GM19372 (cell line): ENCODE measurements at regions not wholly inside any gene's neighbourhood (a gene's known extent, or its start where the extent isn't known, plus 50 kb on each side); places are given as distances from the start of the nearest gene placed in this dataset.

Source experiments
- ATAC-seq: cut with Tn5 transposase; IDR thresholded peaks from one replicate; pipeline ENCODE4 v1.9.1; 2021; ENCODE audit warnings: mild to moderate bottlenecking, low read depth, moderate library complexity; ENCODE audit not compliant: unreplicated experiment

DNA sequence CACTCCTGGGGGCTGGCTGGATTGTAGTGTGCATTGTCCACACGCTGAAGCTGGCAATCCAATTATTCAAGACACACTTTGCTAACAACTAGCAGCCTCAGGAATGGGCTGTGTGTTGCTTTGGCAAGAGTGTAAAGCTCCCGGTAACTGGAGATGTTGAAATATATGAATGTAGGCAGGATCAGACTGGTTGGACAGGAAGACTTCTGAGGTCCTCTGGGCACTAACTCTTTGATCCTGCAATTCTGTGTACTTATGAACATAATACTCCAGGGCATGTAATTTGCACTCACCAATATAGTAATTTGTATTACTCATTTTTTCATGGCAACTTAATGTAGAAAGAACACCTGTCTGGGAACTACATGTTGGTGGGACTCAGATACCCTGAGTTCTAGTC lies 106.7 kb upstream of the SLC28A3 start:
- ATAC-seq, result no peak

DNA sequence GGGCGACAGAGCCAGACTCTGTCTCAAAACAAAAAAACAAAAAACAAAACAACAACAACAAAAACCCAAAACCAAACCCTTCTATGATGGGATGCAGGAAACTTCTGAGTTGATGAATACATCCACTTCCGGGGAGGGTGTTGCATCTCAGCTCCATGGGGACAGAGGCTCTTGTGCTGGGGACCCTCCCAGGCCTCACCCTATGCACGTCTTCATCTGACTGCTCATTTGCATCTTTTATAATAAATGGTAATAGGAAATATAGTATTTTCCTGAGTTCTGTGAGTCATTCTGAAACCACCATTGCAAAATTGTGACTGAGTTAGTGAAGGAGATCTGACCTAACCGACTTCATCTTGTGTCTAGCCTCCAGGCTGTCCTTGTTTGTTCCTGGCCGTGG lies 109.5 kb upstream of the SLC28A3 start:
- ATAC-seq, result no peak

DNA sequence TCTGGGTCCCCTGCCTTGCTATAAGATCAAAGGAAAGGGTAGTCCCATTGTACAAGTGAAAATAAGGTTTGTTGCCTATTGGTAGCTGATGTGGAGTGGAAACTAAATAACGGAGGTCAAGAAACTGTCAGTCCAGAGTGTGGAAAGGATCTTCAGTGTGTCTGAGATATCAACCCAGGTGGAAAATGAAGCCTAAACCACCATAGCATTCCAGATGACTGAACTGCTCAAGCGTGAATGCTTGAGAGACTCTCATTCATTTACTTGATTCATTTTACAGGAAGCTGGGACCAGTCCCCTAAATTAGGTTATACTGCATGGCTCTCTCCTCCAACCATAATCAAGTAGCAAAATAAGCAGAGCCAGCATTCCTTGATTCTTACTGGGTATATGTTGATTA lies 116.0 kb upstream of the SLC28A3 start:
- ATAC-seq, result no peak

DNA sequence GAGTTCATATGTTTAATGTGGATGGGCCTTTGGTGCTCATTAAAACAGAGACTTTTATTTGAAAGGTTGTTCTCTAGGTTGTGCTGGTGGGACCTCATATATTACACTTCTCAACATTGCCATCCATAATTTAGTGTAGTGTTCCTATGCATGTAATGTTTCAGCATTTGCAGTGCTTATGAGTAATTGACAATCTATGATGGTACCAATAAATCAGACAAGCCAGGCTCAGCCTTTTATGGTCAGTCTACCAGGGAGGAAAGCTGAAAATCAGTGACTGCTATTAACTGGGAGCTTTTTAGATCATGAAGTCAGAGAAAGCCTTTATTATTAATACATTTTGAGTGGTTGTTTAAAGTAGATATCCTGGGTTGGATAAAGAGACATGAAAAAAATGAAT lies 120.1 kb upstream of the SLC28A3 start:
- no peak for ATAC-seq

DNA sequence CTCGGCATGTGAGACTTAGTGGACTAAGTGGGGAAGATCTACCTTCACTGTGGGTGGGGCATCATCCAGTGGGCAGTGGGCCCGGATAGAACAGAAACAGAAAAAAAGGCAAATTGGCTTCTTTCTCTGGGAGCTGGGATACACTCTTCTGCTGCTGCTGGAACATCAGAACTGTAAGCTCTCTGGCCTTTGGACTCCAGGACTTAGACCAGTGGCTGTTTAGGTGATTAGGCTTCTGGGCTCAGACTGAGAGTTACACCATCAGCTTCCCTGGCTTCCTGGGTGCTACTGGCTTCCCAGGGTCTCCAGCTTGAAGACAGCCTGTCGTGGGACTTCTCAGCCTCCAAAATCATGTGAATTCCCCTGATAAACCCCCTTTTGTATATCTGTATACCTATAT lies 122.7 kb upstream of the SLC28A3 start:
- ATAC-seq, result no peak

DNA sequence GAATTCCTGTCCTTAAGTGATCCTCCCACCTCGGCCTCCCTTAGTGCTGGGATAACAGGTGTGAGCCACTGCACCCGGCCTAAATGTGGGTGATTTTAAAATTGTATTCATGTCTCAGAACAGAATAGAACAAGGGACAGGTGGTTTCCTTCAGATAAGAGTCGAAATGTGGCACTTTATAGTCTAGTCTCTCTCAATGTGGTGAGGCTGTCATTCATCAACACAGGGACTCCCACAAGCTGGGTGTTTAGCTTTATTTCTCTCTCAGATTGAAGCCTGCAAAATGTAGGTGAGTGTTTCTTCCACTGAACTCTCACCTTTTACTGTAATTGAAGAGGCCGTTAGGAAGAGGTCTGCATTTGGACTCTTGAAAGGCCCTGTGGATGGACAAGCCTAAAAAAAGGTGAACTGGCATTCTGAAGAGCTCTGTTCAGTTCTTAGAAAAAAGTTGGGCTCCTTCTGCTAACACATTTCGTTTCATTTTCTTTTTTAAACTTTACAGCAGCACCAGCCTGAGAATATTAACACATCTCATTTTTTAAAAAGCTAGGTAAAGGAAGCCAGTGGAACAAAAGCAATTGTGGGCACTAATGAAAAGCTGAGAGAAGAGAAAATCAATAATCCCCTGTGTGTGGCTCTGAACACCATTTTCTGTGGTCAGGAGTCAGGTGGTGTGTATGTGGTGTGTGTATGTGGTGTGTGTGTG lies 126.2 kb upstream of the SLC28A3 start:
- ATAC-seq, result no peak

DNA sequence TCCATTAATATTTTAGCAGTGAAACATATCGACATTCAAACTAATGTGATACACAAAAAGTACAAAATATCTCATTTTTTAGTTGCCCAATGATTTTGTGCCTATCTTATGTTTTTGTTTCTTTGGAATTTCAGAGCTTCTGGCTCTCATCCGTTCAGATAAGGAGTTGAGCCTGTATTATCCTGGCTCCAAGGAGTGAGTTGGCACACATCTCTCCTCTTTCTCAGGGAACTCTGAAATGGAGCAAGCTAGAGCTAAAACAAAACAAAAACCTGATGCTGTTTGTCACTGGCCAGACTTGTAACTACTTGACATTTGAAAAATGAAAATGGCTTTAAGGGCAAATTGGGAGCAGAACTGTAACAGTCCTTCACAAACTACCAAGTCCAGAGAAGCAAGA lies 131.3 kb upstream of the SLC28A3 start:
- ATAC-seq, result no peak

DNA sequence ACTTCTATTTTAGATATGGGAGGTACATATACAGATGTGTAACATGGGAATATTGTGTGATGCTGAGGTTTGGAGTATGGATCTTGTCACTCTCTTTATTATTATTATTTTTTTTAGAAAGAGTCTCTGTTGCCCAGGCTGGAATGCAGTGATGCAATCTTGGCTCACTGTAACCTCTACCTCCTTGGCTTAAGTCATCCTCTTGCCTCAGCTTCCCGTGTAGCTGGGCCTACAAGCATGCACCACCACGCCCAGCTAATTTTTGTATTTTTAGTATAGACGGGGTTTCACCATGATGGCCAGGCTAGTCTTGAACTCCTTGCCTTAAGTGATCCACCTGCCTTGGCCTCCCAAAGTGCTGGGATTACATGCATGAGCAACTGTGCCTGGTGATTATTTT lies 138.4 kb upstream of the SLC28A3 start:
- ATAC-seq, result no peak

DNA sequence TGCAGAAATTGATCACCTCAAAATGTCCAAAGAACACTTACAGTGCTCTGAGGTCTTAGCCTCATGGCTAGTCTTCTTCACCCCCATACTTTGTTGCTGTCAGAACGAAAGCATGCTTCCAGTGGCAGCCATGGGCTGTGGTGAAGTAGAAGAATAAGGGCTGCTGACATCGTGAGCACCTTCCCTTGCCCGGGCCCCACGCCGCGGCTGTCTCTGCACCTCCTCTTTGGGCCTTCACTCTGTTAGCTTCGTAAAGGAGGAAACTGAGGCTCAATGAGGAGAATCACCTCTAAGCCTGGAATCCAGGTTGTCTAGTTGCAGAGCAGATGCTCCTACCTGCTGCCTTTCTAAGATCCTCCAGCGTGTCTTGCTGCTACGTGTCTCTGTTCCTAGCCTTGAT lies 139.5 kb upstream of the SLC28A3 start:
- ATAC-seq, result no peak

DNA sequence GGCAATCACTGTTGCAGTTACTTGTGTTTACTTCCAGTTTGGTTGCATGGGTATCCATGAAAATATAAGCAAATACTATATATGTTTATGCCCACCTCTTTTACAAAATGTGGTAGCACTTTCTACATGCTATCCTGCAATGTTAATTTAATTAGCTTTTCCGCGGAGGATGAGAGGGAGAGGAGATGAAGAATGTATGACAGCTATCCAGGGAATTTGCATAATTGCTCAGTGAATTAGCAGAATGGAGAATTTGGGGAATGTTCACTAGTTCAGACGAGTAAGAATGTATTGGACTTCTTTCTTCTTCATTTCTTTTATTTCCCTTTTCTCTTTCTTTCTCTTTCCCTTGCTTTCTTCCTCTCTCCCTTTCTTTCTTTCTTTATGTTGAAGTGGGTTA lies 140.7 kb upstream of the SLC28A3 start:
- ATAC-seq, result no peak

DNA sequence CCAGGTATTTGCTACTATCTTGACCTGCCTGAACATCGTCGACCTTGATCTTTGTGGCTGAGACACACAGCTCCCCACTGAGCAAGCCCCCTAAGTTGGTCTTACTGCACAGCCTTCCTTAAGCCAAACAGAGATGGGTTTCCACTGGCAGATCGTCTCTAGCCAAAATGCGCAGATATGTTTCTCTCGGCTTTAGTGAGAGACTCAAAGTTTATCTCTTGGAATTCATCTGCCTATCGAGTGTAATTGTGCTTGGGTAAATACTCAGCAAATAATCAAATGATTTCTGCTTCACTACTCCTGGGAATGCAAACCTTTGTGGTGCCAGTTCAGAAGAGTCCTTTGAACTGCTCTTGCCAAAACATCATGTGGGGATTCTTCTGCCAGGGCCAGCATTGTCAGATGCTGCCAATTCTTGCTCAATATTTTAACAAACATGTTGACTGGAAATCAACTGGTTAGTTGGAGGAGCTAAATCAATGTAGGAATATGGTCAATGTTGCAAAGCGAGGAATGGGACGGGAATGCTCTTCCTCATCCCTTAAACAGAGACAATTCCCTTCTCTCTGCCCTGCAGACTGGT lies 141.2 kb upstream of the SLC28A3 start:
- ATAC-seq, result no peak

DNA sequence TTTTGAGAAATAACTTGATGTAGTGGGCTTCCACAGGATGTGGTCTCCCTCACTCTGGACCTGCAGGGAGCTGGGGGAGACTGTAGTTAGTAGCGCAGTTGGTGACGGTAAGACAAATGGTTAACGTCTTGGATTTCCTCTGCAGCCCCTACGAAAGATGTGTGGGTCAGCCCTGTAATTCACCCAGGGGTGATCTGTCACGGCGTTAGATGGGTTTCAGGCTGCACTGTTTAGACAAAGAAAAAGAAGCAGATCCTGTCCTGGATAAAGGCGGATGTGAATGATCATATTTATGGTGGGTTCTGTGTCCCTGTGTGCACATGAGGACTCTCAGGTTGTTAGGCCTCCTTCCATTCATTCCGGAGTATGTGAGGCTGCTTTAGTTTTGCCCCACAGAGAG lies 142.0 kb upstream of the SLC28A3 start:
- ATAC-seq, result no peak

DNA sequence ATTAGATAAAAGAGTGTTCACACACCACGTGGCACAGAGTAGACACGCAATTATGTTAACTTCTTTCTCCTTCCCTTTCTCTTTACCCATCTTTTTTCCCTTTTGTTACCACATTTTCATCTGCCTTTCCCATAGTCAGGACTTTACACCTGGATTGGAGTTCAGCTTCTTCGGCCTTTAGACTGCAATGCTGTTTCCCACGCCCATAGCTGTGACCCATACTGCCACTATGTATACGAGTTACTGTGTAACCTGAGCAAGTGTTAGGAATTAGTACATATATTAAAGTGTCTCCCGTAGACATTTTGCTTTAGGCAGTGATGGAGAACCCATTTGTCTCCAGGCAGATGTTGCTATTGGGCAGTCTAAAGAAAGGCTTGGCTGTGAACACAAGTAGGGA lies 143.6 kb upstream of the SLC28A3 start:
- ATAC-seq, result no peak

DNA sequence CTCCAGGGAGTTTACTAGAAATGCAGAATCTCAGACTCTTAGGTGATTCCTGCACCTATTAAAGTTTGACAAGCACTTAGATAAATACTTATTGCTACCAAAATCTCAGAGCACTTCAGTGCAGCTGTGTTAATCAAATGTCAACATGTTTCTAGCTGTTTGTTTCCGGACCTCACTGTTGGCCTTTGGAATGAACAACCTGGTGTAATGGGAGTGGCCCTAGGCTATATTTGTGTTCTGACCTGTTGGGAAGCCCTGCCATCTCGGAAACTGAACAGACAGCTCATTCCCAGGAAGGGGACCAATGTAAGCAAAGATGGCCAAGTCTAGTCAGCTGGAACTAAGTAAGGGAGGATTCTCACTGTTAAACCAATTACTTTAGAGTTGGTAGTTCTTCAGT lies 145.0 kb upstream of the SLC28A3 start:
- no peak for ATAC-seq

DNA sequence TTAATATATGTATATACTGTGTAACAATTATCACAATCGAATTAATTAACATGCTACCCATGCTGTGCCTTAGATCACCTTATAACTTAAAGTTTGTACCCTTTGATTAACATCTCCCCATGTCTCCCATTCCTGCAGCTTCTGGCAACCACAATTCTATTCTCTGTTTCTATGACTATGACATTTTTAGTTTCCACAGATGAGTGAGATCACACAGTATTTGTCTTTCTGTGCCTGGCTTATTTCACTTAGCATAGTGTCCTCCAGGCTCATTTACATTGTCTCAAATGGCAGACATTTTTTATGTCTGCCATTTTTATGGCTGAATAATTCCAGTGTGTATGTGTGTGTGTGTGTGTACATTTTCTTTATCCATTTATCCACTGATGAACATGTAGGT lies 146.1 kb upstream of the SLC28A3 start:
- no peak for ATAC-seq

DNA sequence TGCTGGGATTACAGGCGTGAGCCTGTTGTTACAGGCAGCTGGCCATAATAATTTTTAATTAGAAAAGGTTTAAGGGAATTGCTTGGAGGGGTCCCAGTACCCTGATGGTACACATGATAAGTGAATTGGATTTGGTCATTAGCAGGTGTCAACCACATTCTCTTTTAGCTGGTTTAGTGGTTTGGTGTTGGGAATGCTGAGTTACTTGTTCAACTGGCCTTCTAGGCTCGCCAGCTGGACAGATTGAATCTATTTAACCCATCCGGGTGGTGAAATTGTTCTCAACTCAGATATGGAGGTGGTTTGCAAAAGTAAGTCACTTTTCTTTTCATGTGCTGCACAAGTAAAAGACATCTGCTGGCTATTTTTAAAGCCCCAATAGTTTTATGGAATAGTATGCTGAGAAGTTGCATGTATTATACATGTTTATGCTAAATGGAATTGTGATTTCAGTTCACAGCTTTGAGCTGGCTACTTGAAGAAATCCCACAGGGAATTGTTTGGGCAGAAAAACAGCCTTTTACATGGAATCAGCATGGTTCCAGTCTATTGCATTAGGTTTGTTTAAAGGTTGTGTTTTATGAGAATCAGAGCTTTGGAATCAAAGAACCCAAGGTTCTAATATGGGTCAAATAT lies 149.8 kb upstream of the SLC28A3 start:
- no peak for ATAC-seq

DNA sequence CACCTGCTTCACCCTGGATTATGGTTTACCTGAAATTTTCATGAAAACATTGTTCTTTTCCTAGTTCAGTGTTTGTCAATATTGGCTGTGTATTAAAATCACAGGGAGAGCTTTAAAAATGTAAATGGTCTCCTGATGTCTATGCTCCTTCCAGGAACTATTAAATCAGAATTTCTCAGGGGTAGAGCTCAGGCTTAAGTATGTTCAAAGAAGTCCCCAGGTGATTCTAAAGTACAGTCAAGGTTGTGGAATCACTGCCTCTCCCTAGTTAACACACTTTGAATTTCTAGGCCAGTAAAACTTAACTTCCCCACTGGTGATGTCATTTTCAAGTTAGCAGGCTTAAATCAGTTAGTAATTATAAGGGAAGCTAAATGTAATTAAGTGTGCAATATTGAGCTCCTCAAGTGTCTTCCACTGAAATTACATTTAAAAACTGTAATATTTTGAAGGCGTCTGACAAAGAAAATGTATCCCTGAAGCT lies 150.3 kb upstream of the SLC28A3 start:
- no peak for ATAC-seq

DNA sequence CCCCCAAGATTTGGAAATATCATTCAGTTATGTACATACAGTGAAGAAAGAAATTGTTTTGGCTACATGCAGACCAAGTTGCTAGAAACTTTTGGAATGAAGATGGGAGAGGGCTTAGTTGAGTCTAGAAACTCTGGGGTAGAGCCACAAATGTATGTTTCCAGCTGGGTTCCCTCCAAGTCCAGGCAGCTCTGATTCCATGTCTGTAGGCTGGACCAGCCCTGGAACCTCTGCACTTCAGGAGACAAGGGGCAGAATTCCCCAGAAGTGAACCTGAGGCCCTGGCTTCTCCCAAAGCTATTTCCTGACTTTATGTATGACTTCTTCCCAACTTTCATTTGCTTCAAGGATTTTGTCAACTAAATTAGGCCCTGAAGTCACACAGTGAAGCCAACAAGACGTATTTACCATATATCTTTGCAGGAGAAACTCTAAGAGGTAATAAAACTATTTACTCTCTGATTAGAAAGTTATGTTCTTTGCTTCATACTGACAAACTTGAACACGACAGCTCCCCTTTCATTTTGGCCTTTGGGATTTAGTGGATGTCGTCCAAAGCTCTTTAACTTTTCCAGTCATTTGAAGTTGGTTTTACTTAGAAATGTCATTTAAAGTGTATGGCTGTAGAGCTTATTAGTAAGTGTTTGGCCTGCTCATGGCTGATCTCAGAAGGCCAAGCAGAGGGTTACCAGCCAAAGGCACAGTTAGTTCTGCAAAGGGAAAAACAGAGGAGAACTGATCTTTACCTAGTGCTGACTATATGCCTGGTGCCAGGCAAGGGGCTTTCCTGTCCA lies 152.0 kb upstream of the SLC28A3 start:
- ATAC-seq, result no peak

DNA sequence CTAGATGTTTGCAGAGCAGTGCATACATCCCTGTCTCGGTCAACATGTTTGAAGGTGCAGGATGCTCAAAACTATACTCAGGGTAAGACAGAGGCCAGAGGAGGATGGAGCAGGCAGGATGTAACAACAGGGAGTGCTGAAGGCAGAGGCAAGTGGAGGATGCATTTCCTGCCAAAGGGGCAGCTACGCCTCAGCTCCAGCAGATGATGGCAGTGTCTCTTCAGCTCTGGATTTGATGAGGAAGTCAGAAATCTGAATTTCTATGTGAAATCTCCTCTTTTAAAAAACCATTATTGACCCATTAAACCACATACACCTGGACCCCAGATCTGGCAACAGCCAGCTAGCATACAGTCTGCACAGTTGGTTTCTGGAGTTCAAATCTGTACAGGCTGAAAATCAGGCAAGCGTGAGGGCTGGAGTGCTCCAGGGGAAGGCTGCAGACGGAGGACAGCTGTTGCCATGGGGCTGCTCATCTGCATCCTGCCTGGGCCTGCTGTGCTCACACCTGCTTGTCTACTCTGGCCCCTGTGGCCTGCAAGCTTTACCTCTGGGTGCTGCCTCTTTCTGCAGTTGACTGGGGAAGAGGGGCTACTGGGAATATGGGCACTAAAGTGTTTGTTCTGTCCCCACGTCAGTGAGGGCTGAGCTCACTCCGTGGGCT lies 152.9 kb upstream of the SLC28A3 start:
- no peak for ATAC-seq

DNA sequence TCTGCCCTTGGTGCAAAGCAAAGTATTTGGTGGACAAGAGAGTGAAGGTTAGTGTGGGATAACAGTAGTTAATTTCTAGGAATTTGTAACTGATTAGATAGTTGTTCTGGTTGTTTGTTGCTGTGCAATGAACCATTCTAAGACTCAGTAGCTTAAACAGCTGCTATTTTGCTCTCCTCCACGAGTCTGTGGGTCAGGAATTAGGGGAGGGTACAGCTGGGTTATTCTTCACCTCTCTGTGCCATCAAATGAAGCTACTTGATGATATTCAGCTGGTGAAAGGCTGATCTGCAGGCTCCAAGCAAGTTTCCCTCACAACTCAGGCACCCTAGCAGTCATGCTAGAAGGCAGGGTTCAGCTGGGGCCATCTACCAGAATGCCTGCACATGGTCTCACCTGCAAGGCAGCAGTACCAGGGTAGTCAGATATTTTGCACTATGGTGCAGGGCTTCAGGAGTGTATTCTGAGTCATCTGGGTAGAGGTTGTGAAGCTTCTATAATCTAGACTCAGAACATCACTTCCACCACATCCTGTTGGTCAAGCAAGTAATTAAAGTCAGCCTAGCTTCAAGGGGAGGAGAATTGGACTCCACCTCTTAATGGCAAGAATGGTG lies 159.5 kb upstream of the SLC28A3 start:
- peak; percentile 87 for ATAC-seq
